HT1080 (cell line): ENCODE measurements at regions not wholly inside any gene's neighbourhood (a gene's known extent, or its start where the extent isn't known, plus 50 kb on each side); places are given as distances from the start of the nearest gene placed in this dataset.

Source experiments
- DNase-seq: peaks from one replicate; pipeline ENCODE4 v3.0.0-alpha.2; 2015; ENCODE audit warnings: low read depth

GRCh38 chr17:77664097-77664729 is 294.3 kb upstream of the TNRC6C start:
- DNase-seq, result no peak

DNA sequence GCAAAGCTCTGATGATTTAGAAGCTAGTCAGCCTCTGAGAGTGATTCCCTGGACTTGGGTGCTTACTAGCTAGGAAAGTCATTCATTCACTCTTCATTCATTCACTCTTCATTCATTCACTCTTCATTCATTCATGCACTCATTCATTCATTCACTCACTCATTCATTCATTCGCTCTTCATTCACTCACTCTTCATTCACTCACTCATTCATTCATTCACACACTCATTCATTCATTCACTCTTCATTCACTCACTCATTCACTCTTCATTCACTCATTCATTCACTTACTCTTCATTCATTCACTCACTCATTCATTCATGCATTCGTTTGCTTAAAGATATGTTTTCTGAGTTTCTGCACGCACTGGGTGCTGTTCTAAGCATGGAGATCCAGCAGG is 292.7 kb upstream of the TNRC6C start:
- DNase-seq, result no peak

GRCh38 chr17:77666462-77666861 is 292.0 kb upstream of the TNRC6C start:
- DNase-seq, result no peak

- no peak for DNase-seq
These were observed 291.6 kb upstream of the TNRC6C start for GRCh38 chr17:77666881-77667395.

DNA sequence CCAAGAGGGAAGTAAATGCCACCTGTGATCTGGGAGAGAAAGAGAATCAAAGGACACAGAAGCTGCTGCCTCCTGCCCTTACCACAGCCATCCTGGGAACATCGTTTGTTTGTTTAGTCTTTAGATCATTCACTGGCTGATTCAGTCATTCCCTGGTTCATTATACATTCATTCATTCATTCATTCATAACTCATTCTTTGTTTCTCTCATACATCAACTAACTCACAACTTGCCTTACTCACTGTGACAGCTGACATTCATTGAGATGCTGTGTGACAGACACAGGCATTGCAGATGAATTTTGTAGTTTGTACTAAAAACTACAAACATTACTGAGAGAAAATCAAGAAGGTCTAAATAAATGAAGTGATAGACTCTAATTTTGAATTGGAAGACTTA is 291.0 kb upstream of the TNRC6C start:
- DNase-seq, result no peak

- no peak for DNase-seq
These were observed 290.0 kb upstream of the TNRC6C start for GRCh38 chr17:77668518-77668917.

- no peak for DNase-seq
These were observed 288.3 kb upstream of the TNRC6C start for GRCh38 chr17:77670173-77670572.

DNA sequence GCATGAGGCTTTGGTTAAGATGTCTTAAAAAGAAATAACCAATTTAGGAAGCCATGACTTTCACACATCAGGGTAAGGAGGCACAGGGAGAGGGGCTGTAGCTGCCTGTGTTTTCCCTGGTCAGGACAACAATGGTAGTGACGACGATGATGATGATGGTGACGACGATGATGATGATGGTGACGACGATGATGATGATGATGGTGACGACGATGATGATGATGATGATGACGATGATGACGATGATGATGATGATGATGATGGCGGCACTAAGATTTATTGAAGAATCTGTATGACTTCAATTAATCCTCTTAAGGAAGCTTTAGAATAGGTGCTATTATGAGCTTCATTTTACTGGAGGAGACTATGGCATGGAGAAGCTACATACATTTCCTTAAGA is 284.1 kb upstream of the TNRC6C start:
- DNase-seq, result no peak

GRCh38 chr17:77675411-77675810 is 283.1 kb upstream of the TNRC6C start:
- no peak for DNase-seq

GRCh38 chr17:77675816-77676215 is 282.7 kb upstream of the TNRC6C start:
- no peak for DNase-seq

GRCh38 chr17:77676237-77676661 is 282.3 kb upstream of the TNRC6C start:
- DNase-seq, result no peak

DNA sequence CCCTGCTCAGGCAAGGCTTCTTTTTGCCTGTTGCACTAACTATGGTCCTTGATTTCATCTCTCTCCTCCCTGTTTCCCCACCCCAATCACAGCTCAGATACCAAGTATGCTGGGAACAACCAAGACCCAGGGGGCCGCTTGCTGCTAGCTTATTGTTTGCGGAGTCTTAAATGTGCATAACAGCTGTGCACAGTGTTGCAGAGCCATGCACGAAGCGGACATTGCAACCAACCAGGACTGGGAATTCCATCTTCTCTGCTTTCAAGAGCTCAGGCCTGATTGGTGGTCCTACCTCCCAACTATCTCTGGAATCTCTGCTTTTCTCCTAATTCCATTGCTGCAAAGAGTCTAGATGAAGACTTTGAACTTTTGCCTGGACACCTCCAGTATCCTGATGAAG is 281.3 kb upstream of the TNRC6C start:
- DNase-seq, result no peak

DNA sequence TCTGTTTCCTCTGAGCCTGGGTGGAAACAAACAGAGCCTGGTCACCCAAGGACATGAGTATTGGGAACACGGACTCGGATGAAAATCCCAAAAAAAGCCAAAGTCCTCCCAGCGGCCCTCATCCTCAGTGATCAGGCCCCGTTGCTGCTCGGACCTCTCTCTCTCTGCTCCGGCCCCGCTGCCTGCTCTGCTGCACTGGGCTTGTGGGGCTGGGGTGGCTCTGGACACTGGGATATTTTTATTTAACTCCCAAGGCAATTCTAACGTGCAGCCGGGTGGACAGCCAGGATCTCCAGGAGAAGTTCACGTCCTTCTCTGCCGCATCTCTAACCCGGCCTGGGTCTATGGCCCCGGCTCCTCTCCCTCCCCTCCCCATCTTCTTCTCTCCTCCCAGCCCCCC is 280.9 kb upstream of the TNRC6C start:
- DNase-seq, result no peak

DNA sequence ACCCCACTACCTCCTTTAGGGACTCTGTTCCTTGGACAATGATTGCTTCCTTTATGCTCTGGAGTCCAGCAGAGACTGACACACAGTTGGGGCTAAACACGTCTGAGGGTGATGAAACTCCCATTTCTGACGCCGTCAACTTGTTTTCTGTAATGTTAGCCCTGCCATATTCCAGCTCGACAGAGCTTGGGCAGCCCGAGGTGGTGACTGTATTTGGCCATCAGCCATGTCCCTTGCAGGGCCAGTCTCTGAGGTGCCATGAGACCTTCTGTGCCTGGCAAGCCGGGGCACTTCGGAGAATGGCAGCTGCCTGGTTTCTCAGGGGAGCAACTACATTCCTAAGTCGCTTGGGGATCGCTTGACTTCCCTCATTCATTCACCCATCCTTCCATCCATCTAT is 278.9 kb upstream of the TNRC6C start:
- DNase-seq, result no peak

GRCh38 chr17:77681861-77682260 is 276.6 kb upstream of the TNRC6C start:
- no peak for DNase-seq

DNA sequence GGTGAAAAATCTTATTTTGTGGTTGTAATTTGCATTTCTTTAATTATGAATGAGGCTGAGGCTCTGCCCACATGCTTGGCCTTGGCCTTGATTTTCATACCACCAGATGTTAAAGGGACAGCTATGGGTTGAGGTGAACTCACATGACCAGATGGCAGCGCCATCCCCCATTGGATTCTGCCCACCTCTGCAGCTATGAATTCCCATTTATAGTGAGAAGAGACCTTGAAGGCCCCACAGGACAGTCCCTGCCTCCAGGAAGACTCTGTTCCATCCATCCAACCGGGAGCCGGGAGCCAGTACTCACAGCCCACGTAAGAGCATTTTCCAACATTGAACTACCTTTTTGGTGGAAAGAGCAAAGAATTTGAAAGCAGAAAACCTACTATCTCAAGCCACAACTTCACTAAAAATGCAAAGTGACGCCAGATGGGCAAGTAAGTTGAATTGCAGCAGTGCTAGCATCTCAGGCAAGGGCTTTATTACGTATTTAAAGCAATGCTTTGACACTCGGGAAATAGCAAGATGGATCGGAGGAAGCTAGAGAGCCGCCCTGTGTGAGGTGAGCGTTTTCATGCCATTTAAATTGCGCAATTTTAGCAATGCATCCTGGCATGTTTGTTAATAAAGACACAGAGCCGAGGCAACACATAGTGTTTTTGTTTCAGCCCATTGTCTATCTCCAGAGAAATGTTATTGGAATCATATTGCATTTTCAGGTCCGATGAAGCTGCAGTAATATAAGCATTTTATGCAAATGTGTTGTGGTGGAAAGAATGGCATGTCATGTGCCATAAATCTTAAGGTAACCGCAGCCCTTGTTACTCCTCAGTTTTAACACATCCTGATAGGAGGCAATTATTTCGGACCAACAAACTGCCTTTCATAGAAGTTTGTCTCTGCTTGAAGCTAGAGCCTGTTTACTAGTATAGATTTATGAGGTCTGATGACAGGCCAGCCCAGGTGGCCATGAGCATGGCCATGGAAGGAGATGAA is 273.4 kb upstream of the TNRC6C start:
- no peak for DNase-seq

- DNase-seq, result no peak
These were observed 272.5 kb upstream of the TNRC6C start for GRCh38 chr17:77685881-77686486.

GRCh38 chr17:77686903-77687302 is 271.6 kb upstream of the TNRC6C start:
- DNase-seq, result no peak

DNA sequence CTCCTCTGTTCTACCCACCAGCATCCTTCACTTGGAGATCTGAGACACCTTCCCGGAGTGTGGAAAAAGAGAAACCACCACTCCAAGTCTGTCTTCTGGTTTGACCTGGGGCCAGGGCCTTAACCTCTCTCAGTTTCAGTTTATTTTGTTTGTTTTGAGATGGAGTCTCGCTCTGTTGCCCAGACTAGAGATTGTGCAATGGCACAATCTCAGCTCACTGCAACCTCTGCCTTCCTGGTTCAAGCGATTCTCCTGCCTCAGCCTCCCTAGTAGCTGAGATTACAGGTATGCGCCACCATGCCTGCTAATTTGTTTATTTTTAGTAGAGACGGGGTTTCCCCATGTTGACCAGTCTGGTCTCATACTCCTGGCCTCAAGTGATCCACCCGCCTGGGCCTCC is 271.1 kb upstream of the TNRC6C start:
- DNase-seq, result no peak

DNA sequence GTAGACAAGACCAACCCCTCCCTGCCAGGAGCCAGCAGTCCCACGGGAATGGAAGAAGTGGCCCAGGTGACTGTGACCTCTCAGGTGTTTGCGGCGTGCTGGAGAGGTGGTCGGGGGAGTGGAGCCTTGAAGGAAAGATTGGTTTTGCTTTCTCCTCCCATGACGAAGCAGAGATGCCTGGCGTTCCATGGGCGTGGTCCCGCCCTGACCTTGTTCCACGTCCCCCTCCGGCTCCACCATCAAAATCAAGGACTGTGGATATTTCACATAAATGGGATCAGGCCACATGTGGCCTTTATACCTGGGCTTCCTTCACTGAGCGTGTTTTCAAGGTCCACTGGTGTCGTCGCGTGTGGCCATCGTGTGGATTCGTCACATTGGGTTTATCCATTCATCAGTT is 270.6 kb upstream of the TNRC6C start:
- no peak for DNase-seq

GRCh38 chr17:77688369-77688768 is 270.1 kb upstream of the TNRC6C start:
- no peak for DNase-seq
